OCI-M2 (cell line): ENCODE measurements at regions not wholly inside any gene's neighbourhood (a gene's known extent, or its start where the extent isn't known, plus 50 kb on each side); places are given as distances from the start of the nearest gene placed in this dataset.
"Not testable (repeated sequence)": the region's sequence is repeated elsewhere in the genome, so short reads cannot be mapped to it uniquely, and the experiment has no call there.

Experiments
- DNase-seq: peaks from one replicate; lab custom pipeline; 2025; ENCODE audit not compliant: unreplicated experiment; lab: John Stamatoyannopoulos, UW

GRCh38 chr13:33411312-33411711 lies 125.8 kb upstream of the STARD13 start:
- DNase-seq, result no peak

- no peak for DNase-seq
Observed at GRCh38 chr13:33415822-33416221, 130.3 kb upstream of the STARD13 start.

GRCh38 chr13:33418224-33418953 lies 132.8 kb upstream of the STARD13 start:
- DNase-seq, result not testable (repeated sequence)

GRCh38 chr13:33420117-33420516 lies 134.6 kb upstream of the STARD13 start:
- DNase-seq, result not testable (repeated sequence)

- DNase-seq, result no peak
Observed at GRCh38 chr13:33426131-33426530, 140.6 kb upstream of the STARD13 start.

- DNase-seq, result no peak
Observed at GRCh38 chr13:33433316-33433715, 147.8 kb upstream of the STARD13 start.

GRCh38 chr13:33434676-33435075 lies 149.1 kb upstream of the STARD13 start:
- no peak for DNase-seq

GRCh38 chr13:33435207-33435606 lies 149.7 kb upstream of the STARD13 start:
- no peak for DNase-seq

GRCh38 chr13:33438918-33439317 lies 153.4 kb upstream of the STARD13 start:
- no peak for DNase-seq

GRCh38 chr13:33441015-33441414 lies 155.5 kb upstream of the STARD13 start:
- no peak for DNase-seq

GRCh38 chr13:33445024-33445423 lies 159.5 kb upstream of the STARD13 start:
- DNase-seq, result no peak

- DNase-seq, result no peak
Observed at GRCh38 chr13:33445476-33445875, 159.9 kb upstream of the STARD13 start.

- DNase-seq, result no peak
Observed at GRCh38 chr13:33446821-33447725, 161.5 kb upstream of the STARD13 start.

- no peak for DNase-seq
Observed at GRCh38 chr13:33448889-33449288, 163.3 kb upstream of the STARD13 start.

- DNase-seq, result no peak
Observed at GRCh38 chr13:33450956-33451709, 165.6 kb upstream of the STARD13 start.

GRCh38 chr13:33452873-33453517 lies 167.4 kb upstream of the STARD13 start:
- no peak for DNase-seq

GRCh38 chr13:33453936-33454335 lies 168.4 kb upstream of the STARD13 start:
- no peak for DNase-seq

- no peak for DNase-seq
Observed at GRCh38 chr13:33454844-33455705, 169.5 kb upstream of the STARD13 start.

GRCh38 chr13:33459702-33460101 lies 174.1 kb upstream of the STARD13 start:
- no peak for DNase-seq

- no peak for DNase-seq
Observed at GRCh38 chr13:33462109-33462508, 176.6 kb upstream of the STARD13 start.
